Choroid plexus epithelial cell (primary cell): ENCODE measurements at regions not wholly inside any gene's neighbourhood (a gene's known extent, or its start where the extent isn't known, plus 50 kb on each side); places are given as distances from the start of the nearest gene placed in this dataset.

ENCODE experiments used
- DNase-seq: peaks from one replicate; pipeline ENCODE4 v3.0.0-alpha.2; 2010; ENCODE audit warnings: low read depth
- H3K4me3 ChIP-seq: 2 replicates; pipeline ENCODE4 v1.5.1; 2011; ENCODE audit warnings: low read depth, mild to moderate bottlenecking, control low read depth, low read length, moderate library complexity
- CTCF ChIP-seq: conservative IDR thresholded peaks from 2 replicates; pipeline ENCODE4 v1.5.1; 2011; ENCODE audit warnings: low read depth, mild to moderate bottlenecking, control low read depth, inconsistent platforms, low read length, moderate library complexity

DNA sequence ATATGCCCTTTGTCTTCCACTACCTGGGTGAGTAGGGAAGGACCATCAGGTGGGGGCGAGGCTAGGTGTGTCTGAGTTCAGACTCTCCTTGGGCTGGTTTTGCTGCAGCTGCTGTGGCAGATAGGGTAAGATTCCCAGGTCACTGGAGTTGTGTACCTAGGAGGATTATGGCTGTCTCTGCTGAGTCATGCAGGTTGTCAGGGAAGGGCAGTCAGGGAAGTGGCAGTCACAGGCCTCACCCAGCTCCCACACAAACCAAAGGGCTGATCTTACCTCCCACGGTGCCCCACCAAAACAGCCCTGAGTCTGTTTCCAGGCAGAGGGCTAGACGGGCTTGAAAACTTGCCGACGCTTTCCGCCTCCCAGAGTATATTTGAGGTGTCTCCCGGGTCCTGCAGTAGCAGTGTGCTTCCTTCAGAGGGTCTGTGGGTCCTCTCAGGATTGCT, 201.6 kb upstream of the PLXNA2 start:
- DNase-seq: no peak
- TF ChIP-seq CTCF: no peak
- no peak overlapping the region for H3K4me3 ChIP-seq

GRCh38 chr1:208446271-208446691, 202.1 kb upstream of the PLXNA2 start:
- DNase-seq: no peak
- H3K4me3 ChIP-seq: no peak overlapping the region
- no peak for TF ChIP-seq CTCF

- no peak for DNase-seq
- no peak for TF ChIP-seq CTCF
- no peak overlapping the region for H3K4me3 ChIP-seq
Observed at GRCh38 chr1:208448425-208448824, 204.2 kb upstream of the PLXNA2 start.

GRCh38 chr1:208449951-208450350, 205.8 kb upstream of the PLXNA2 start:
- DNase-seq: no peak
- TF ChIP-seq CTCF: no peak

GRCh38 chr1:208450958-208451357, 206.8 kb upstream of the PLXNA2 start:
- no peak overlapping the region for H3K4me3 ChIP-seq
- DNase-seq: no peak
- TF ChIP-seq CTCF: no peak

More at GRCh38 chr1:208449951-208450350, 205.8 kb upstream of the PLXNA2 start:
- H3K4me3 ChIP-seq: no peak overlapping the region

DNA sequence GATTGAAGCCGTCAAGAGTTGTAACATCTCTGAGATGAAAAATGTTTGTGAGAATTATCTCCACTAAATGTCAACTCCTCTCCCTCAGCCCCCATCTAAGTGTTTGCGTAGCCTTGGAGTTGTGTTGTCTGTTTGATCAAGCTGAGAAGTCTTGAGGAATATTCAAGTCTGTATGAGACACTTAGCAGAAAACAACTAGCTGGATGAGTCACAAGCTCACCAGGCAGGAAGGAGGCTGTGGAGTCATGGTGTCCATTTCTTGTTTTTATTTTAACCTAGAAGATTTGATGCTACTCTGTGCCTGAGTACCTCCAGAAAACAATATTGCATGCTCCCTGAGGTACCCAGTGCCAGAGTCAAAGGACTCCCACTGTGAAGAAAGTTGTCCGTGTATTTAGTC, 211.6 kb upstream of the PLXNA2 start:
- DNase-seq: peak; percentile 50
- no peak overlapping the region for H3K4me3 ChIP-seq
- TF ChIP-seq CTCF: no peak

- TF ChIP-seq CTCF: no peak
- no peak overlapping the region for H3K4me3 ChIP-seq
- no peak for DNase-seq
Observed at GRCh38 chr1:208456487-208456886, 212.3 kb upstream of the PLXNA2 start.
